ENCODE measurements at regions not wholly inside any gene's neighbourhood (a gene's known extent, or its start where the extent isn't known, plus 50 kb on each side); places are given as distances from the start of the nearest gene placed in this dataset.

GRCh38 chr13:91154558-91155353 lies 192.7 kb upstream of the MIR17HG start:
- no peak for DNase-seq (ENCODE audit: low read depth in 2 of 2)

- no peak for DNase-seq (ENCODE audit: low read depth in 2 of 2)
Observed at GRCh38 chr13:91155512-91156114, 191.9 kb upstream of the MIR17HG start.

- no peak for DNase-seq (ENCODE audit: low read depth in 2 of 2)
Observed at GRCh38 chr13:91157273-91158016, 190.0 kb upstream of the MIR17HG start.

- DNase-seq (ENCODE audit: low read depth in 2 of 2), result no peak
Observed at GRCh38 chr13:91158017-91158395, 189.5 kb upstream of the MIR17HG start.

GRCh38 chr13:91162180-91162579 lies 185.3 kb upstream of the MIR17HG start:
- no peak for DNase-seq (ENCODE audit: low read depth in 2 of 2)

- no peak for DNase-seq (ENCODE audit: low read depth in 2 of 2)
Observed at GRCh38 chr13:91162589-91162988, 184.9 kb upstream of the MIR17HG start.

- no peak for DNase-seq (ENCODE audit: low read depth in 2 of 2)
Observed at GRCh38 chr13:91165758-91166157, 181.7 kb upstream of the MIR17HG start.

- no peak for DNase-seq (ENCODE audit: low read depth in 2 of 2)
Observed at GRCh38 chr13:91166714-91167511, 180.6 kb upstream of the MIR17HG start.

- no peak for DNase-seq (ENCODE audit: low read depth in 2 of 2)
Observed at GRCh38 chr13:91167706-91168385, 179.6 kb upstream of the MIR17HG start.

GRCh38 chr13:91168386-91168711 lies 179.1 kb upstream of the MIR17HG start:
- DNase-seq (ENCODE audit: low read depth in 2 of 2), result no peak

GRCh38 chr13:91169321-91170050 lies 178.0 kb upstream of the MIR17HG start:
- DNase-seq (ENCODE audit: low read depth in 2 of 2), result no peak

- no peak for DNase-seq (ENCODE audit: low read depth in 2 of 2)
Observed at GRCh38 chr13:91172160-91172559, 175.3 kb upstream of the MIR17HG start.

- no peak for DNase-seq (ENCODE audit: low read depth in 2 of 2)
Observed at GRCh38 chr13:91174886-91175501, 172.5 kb upstream of the MIR17HG start.

- DNase-seq (ENCODE audit: low read depth in 2 of 2), result no peak
Observed at GRCh38 chr13:91178099-91178498, 169.4 kb upstream of the MIR17HG start.

GRCh38 chr13:91181892-91182291 lies 165.6 kb upstream of the MIR17HG start:
- no peak for DNase-seq (ENCODE audit: low read depth in 2 of 2)

GRCh38 chr13:91184244-91184926 lies 163.1 kb upstream of the MIR17HG start:
- no peak for DNase-seq (ENCODE audit: low read depth in 2 of 2)

- peak in 1 of 2 experiments; percentile 5 for DNase-seq (ENCODE audit: low read depth in 2 of 2)
Observed at GRCh38 chr13:91185294-91185863, 162.1 kb upstream of the MIR17HG start.

GRCh38 chr13:91187522-91187921 lies 160.0 kb upstream of the MIR17HG start:
- no peak for DNase-seq (ENCODE audit: low read depth in 2 of 2)

- DNase-seq (ENCODE audit: low read depth in 2 of 2), result no peak
Observed at GRCh38 chr13:91189506-91189905, 158.0 kb upstream of the MIR17HG start.
